ENCODE measurements at regions not wholly inside any gene's neighbourhood (a gene's known extent, or its start where the extent isn't known, plus 50 kb on each side); places are given as distances from the start of the nearest gene placed in this dataset.

GRCh38 chr5:103621548-103621930 lies 59.0 kb upstream of the NUDT12 start:
- no peak overlapping the region for H3K27ac ChIP-seq
- H3K36me3 ChIP-seq = no peaks in the 10 kb centered on the region
- no peak overlapping the region for H3K4me3 ChIP-seq
- no peaks in the 10 kb centered on the region for H3K4me1 ChIP-seq
- H3K9me3 ChIP-seq (replicated peaks) = no peaks in the 10 kb centered on the region; the same call in 1 of the 2 replicates
- DNase-seq = no peak
- H3K27me3 ChIP-seq = no peaks in the 10 kb centered on the region

- Histone ChIP-seq H3K4me1 (no peaks in the 10 kb centered on the region; the same call in 1 of the 2 replicates), H3K4me3 (no peak overlapping the region), H3K27ac (no peak overlapping the region), H3K9me3 (replicated peaks) (no peaks in the 10 kb centered on the region; the same call in 1 of the 2 replicates), H3K36me3 (no peaks in the 10 kb centered on the region), H3K27me3 (no peaks in the 10 kb centered on the region)
- no peak for DNase-seq
Measured at GRCh38 chr5:103620851-103621547, 58.4 kb upstream of the NUDT12 start.

- Histone ChIP-seq H3K4me1 (no peaks in the 10 kb centered on the region; the same call in 1 of the 2 replicates), H3K36me3 (no peaks in the 10 kb centered on the region), H3K9me3 (replicated peaks) (no peaks in the 10 kb centered on the region), H3K27ac (no peak overlapping the region), H3K4me3 (no peak overlapping the region), H3K27me3 (no peaks in the 10 kb centered on the region)
- no peak for DNase-seq
Measured at GRCh38 chr5:103617913-103618312, 55.3 kb upstream of the NUDT12 start.

GRCh38 chr5:103617090-103617489 lies 54.5 kb upstream of the NUDT12 start:
- Histone ChIP-seq H3K27me3 (no peaks in the 10 kb centered on the region), H3K4me3 (no peak overlapping the region), H3K4me1 (no peaks in the 10 kb centered on the region; the same call in 1 of the 2 replicates), H3K27ac (no peak overlapping the region), H3K9me3 (replicated peaks) (no peaks in the 10 kb centered on the region), H3K36me3 (no peaks in the 10 kb centered on the region)
- no peak for DNase-seq

GRCh38 chr5:103612545-103612944 lies 50.0 kb upstream of the NUDT12 start:
- no peaks in the 10 kb centered on the region for H3K27me3 ChIP-seq
- no peaks in the 10 kb centered on the region for H3K9me3 ChIP-seq (replicated peaks)
- DNase-seq = no peak

More at GRCh38 chr5:103612545-103612944, 50.0 kb upstream of the NUDT12 start:
- no peak overlapping the region for H3K4me3 ChIP-seq
- no peaks in the 10 kb centered on the region for H3K36me3 ChIP-seq
- H3K4me1 ChIP-seq = no peaks in the 10 kb centered on the region; the same call in 1 of the 2 replicates
- H3K27ac ChIP-seq = no peak overlapping the region

Data from SJCRH30 (cell line).